GM18507 (cell line): ENCODE measurements at regions not wholly inside any gene's neighbourhood (a gene's known extent, or its start where the extent isn't known, plus 50 kb on each side); places are given as distances from the start of the nearest gene placed in this dataset.
"Not testable (repeated sequence)": the region's sequence is repeated elsewhere in the genome, so short reads cannot be mapped to it uniquely, and the experiment has no call there.

Experiments used
- DNase-seq: peaks from one replicate; pipeline ENCODE4 v3.0.0; 2011; ENCODE audit warnings: low read depth; ENCODE audit not compliant: insufficient read length; ENCODE audit errors: extremely low spot score
- FAIRE-seq: peaks from 2 replicates; lab custom pipeline; 2011; peaks lifted over from hg19 to GRCh38; lab: Jason Lieb, UNC

DNA sequence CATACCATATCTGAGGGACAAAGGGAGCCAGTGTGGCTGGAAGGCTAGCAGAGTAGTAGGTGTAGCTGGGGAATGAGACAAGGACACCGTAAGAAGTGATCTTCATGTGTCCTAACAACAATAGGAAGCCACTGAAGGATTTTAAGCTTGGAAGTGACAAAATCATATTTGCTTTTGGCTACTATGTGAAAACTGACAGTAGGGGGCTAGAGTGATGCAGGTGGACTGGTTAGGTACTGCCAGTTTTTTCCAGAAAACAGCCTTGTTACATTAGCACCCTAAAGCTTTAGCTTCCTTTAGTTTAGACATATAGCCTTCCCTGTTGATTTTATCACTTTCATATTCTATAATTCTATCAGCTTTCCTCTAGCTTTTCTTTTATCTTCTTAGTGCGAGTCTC lies 637.1 kb downstream of the ANKRD7 start:
- no peak for FAIRE-seq
- DNase-seq: no peak

DNA sequence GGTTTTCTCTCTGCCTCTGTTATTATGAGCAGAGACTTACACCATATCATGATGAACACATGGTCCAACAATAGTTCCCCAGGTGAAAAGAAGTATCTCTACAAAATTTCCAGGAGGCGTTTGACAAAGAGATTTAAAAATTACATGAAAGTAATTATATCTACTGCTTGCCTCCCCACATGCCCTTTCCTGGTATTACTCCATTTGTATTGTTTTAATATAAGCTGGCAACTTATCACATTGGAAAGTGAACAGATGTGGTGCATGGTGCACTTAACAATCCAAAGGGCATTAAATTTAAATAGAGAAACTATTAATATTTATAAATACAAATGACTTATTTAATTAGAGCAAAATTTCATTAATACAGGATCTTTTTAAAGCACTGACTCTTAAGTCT lies 638.2 kb downstream of the ANKRD7 start:
- DNase-seq (no peak), FAIRE-seq (no peak)

GRCh38 chr7:118863966-118864365 lies 639.5 kb downstream of the ANKRD7 start:
- FAIRE-seq (no peak), DNase-seq (no peak)

- no peak for DNase-seq
- no peak for FAIRE-seq
Observed at GRCh38 chr7:118867860-118868259, 643.4 kb downstream of the ANKRD7 start.

DNA sequence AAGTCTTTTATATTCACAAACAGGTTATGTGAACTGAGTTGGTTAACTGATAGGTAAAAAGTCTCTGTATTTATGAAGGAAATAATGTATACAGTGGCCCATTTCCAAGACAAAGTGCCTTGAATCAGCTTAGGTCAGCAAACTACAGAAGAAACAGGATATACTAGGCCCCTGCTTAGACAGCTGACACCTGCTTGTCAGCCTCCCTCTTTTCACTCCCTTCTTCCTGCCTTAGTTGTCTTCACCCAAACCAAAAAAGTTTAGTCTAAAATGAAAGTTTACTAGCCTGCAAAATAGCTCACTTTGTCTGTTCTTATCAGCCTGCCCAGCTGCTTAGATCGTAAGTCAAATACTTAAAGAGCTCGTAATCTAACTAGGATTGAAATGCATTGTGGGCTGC lies 644.6 kb downstream of the ANKRD7 start:
- FAIRE-seq, DNase-seq: not testable (repeated sequence)

- no peak for DNase-seq
Observed at GRCh38 chr7:118870187-118870586, 645.7 kb downstream of the ANKRD7 start.

GRCh38 chr7:118872568-118872967 lies 648.1 kb downstream of the ANKRD7 start:
- no peak for FAIRE-seq
- DNase-seq: no peak

More at GRCh38 chr7:118870187-118870586, 645.7 kb downstream of the ANKRD7 start:
- no peak for FAIRE-seq

DNA sequence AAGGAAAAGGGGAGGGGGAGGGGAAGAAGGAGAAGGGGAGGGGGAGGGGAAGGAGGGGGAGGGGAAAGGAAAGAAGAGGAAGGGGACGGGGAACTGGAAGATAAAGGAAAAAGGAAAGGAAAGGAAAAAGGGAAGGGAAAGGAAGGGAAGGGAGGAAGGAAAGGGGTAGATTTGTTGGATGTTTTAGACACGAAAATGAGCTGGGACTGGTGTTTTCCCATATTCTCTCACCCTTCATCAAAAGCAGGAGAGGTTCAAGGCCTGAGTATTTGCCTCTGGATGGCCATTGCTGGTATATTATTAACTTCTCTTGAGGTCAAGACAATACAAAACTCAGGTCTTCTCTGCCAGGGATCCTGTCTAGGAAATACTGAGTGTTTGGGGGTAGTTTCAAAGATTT lies 652.7 kb downstream of the ANKRD7 start:
- no peak for FAIRE-seq

GRCh38 chr7:118878336-118878735 lies 653.8 kb downstream of the ANKRD7 start:
- FAIRE-seq (no peak), DNase-seq (no peak)

More for the DNA sequence above, 652.7 kb downstream of the ANKRD7 start:
- DNase-seq: no peak

DNA sequence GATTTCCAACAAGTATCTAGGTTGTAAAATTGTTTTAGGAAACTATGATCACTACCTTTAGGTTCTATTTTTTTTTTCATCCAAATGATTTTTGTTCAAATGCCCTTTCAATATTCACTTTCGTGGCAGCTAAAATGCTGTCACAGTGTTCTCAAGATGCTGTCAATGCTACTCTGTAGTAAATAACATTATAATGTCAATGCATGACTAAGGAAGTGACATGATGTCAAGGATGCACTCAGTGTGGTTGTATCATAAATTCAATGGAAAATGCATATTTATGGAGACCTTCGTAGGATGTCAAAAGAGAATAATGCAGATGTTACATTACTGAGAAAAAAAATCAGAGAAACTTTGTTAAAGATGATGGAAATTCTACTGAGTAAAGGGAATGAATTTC lies 673.8 kb downstream of the ANKRD7 start:
- DNase-seq (no peak), FAIRE-seq (no peak)

GRCh38 chr7:118902600-118902999 lies 678.1 kb downstream of the ANKRD7 start:
- DNase-seq: no peak
- no peak for FAIRE-seq

GRCh38 chr7:118907911-118908527 lies 683.5 kb downstream of the ANKRD7 start:
- no peak for FAIRE-seq
- no peak for DNase-seq

GRCh38 chr7:118916120-118916519 lies 691.6 kb downstream of the ANKRD7 start:
- FAIRE-seq, DNase-seq: not testable (repeated sequence)

DNA sequence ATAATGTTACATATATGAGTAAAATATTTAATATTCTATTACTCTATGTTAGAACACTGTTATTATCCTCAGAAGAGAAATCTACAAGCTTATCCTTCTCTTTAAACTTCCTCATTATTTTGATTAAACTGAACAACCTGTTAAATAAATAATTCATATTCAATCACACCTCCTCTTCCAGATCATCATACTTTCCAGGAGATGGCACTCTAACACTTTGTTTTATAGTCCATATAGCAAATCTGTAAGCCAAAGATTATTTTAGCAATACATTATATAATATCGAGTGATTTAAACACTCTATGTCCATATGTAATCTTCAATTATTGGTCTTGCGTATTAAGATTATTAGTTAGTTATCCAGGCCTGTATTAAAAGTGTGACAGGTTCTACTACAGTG lies 694.1 kb downstream of the ANKRD7 start:
- DNase-seq: no peak
- no peak for FAIRE-seq

GRCh38 chr7:118938845-118939244 lies 714.3 kb downstream of the ANKRD7 start:
- FAIRE-seq (no peak), DNase-seq (no peak)

GRCh38 chr7:118944271-118944670 lies 719.8 kb downstream of the ANKRD7 start:
- FAIRE-seq: no peak
- DNase-seq: no peak

GRCh38 chr7:118945911-118946682 lies 721.6 kb downstream of the ANKRD7 start:
- no peak for DNase-seq

GRCh38 chr7:118948508-118948907 lies 724.0 kb downstream of the ANKRD7 start:
- FAIRE-seq: no peak

More at GRCh38 chr7:118945911-118946682, 721.6 kb downstream of the ANKRD7 start:
- no peak for FAIRE-seq

DNA sequence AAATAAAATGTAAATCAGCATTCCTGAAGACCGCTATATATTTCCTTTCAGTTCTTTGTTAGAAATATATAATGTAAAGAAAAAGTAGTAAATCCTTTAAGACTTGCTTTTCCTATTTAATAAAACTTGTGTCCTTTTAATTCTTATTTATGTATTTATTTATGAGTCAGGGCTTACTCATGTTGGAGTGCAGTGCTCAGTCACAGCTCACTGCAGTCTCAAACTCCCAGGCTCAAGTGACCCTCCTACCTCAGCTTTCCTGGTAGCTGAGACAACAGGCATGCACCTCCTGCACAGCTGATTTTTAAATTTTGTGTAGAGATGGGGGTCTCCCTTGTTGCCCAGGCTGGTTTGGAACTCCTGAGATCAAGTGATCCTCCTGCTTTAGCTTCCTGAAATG lies 724.5 kb downstream of the ANKRD7 start:
- DNase-seq: no peak
- no peak for FAIRE-seq

More at GRCh38 chr7:118948508-118948907, 724.0 kb downstream of the ANKRD7 start:
- no peak for DNase-seq

DNA sequence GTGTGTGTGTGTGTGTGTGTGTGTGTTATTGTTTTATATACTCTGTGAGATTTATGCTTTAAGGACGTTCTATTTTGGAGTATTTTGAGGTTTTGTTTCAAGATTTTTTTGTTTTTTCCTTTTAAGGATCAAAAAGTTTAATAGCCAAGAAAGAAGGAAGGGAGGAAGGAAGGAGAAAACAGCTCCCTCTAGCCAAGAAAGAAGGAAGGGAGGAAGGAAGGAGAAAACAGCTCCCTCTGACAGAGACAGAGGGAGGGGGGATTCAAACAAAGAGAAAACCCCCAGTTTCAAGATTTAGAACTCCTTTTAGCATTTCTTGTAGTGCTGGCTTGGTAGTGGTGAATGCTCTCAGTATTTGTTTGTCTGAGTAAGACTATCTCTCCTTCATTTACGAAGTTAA lies 731.8 kb downstream of the ANKRD7 start:
- not testable (repeated sequence) for FAIRE-seq, DNase-seq

GRCh38 chr7:118969370-118969769 lies 744.9 kb downstream of the ANKRD7 start:
- FAIRE-seq: no peak
- no peak for DNase-seq
